GM19328 (cell line): ENCODE measurements at regions not wholly inside any gene's neighbourhood (a gene's known extent, or its start where the extent isn't known, plus 50 kb on each side); places are given as distances from the start of the nearest gene placed in this dataset.

Experiments
- ATAC-seq: cut with Tn5 transposase; IDR thresholded peaks from one replicate; pipeline ENCODE4 v1.9.1; 2021; ENCODE audit warnings: mild to moderate bottlenecking, moderate library complexity; ENCODE audit not compliant: unreplicated experiment

DNA sequence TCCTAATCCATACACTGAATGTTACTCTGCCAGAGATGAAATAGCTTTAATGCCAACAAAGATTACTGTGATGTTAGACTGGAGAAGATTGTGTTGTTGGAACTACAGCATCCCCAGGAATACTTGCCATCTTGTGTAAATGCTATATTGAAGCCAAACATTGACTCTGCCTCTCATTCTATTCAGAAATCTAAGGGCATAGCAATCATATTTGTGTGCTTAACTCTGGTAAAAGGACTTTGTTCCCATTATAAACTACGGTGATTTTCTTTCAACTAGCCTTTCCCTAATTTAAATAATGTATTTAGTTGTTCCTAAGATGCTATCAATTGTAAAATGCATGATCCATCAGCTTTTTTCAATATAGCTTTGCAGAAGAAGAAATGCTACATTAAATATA is 498.4 kb upstream of the LRRN3 start:
- no peak for ATAC-seq

DNA sequence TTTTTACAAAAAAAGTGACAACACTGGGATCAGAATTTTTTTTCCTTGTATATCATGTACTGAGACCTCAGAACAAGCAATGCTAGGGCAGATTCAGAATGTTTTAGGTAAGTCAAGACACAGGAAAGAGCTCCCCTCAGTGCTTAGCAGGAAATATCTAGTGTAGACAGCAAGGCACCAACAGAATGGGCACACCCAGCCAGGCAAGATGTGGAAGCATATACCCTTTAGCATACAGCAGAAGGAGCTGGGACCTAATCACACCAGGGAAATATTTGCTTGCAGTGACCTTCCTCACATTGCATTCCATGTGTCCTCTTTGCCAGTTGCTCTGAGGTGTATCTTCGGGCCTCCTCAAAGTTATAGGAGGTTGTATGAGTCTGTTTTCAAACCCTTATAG is 497.6 kb upstream of the LRRN3 start:
- no peak for ATAC-seq

DNA sequence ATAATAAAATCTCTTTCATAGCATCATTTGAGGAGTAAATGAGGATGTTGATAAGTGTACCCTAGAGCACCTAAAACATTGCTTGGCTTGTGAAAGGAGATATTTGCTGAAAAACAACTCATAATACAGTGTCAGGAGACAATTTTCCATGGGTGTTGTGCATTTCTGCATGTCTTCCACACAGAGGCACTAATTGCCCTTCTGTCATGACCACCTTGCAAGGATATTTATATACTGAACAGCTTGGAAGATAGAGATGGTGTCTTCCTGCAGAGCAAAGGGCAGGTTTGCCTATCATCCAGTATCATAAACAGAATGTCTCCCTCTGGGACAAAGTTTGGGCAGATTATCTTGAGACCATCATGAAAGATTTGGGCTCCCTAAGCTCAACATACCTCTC is 495.2 kb upstream of the LRRN3 start:
- no peak for ATAC-seq

DNA sequence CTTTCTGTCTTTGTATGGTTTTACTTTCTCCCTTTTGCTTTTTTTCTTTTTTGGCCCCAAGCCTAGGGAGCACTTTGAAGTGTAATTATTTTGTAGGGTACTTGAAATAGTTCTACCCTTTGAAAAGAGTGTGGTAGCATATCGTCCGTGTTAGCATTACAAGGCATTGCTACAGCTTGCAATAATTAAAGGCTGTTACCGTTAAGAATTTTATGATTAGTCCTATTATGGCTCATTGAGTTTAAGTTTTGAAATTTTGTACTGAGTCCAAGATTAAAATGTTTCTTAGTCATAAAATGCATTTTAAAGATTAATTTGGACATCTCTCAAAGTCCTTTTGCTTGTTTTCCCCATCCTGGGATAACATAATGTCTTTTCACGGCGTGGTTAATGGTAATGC is 490.0 kb upstream of the LRRN3 start:
- ATAC-seq = no peak

DNA sequence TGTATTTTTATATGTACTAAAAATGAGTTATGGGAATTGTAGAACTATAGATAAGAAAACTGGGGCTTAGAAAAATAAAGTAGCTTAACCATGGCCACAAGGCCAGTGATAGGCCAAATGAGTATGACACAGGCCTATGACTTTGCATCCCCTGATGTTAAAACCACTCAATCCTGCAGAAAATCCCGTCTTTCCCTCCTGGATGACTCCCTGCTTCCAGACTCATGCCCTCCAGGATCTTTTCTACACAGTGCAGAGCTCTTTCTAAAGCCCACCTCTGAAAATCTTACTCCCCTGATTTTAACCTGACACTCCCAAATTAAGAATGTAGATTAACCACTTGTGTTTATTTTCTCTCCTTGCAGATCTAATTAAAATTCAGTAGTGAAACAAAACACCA is 489.2 kb upstream of the LRRN3 start:
- ATAC-seq = no peak

DNA sequence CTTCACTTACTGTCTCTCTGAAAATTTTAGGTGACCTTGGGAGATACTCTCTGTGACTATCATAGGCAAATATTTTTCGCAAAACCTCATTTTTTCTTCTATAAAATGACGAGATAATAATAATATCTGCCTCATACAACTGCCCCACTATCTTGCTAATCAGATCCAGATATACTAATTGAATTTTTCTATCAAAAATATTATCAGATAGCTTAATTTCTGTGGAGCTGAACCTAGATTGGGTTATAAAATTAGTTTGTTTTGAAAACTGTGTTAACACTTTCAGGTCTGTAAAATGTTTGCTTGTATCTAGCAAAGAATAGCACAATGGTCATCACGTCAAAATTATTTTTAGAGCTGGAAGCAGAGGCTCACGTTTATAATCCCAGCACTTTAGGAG is 486.7 kb upstream of the LRRN3 start:
- no peak for ATAC-seq

DNA sequence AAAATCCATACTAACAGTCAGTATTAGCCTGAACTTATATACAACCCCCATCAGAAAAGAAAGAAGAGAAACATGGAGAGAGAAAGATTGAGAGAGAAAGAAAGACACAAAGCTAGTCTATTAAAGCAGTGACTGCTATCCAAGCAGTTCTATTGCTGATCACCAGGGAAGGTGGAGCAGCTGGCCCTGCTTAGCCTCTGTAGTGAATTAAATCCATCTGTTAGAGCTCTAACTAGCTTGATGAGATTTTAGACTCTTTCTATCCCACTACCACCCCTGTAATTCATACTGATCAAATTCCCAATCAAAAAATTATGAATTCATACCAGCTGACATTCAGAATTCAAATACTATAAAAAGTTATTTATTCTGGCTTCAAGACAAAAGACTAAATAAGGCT is 486.0 kb upstream of the LRRN3 start:
- ATAC-seq = no peak

DNA sequence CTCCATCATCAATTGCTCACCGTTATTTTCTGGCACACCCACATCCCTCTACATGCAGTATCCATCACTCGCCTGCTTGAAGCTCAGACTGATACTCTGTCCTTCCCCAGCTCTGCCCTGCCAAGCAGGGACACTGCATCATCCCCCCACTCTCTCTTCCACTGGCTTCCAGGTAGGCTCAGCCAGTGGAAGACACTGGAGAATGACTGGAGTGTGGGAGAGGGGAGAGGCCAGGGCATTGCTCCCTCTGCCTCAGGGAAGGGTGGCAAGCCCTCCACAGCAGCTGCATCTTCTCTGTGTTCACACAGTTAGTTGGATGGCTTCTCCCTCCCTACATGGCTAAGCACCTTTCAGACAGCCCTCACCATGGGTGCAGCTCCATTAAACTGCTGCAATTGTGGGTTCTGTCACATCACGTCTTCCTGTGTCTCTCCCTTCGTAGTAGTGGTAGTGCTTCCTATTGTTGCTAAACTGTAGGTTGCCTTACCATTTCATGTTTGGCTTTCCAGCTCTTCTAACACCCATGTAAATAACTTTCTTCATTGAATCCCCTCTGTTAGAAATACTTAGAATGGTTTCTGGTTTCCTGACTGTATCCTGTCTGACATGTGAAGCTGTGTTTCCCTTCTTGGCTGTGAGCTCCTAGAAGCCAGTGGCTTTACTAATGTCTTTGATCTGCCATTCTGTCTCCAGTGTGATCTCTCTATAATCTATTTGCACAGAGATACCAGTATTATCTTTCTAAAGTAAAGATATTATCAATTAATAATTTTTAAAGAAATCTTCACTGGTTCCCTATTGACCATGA is 483.7 kb upstream of the LRRN3 start:
- ATAC-seq = no peak

DNA sequence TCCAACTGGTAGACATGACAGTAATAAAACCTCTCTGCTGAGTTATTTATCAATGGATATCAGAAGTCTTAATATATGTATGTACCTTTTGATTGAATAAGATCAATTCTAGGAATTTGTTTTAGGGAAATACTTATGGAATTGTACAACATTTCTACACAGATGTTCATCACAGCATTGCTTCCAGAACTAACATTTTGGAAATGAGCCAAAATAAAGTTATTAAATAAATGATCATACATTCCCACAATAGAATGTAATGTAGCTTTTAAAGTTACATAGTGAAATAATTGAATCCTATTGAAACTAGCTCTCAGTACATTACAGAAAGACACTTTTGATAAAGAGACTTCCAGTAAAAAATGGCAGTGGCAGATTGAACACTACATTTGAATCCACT is 481.6 kb upstream of the LRRN3 start:
- ATAC-seq = no peak

DNA sequence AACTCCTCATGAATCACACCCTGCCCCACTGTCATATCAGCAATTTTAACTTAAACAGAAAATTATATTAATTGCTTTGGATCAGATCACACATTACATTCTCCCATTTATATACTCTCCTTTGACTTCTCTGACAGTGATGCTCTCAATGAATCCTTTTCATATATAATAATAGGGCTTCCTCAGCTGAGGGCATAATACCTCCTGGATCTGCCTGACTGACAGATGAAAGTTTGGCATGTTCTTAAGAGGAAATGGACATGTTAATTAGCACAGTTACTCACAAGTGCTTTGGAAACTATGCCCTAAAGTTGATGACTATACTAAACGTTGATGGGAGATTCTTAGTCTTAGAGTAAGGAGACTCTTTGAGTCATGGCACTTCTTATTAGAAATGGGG is 478.2 kb upstream of the LRRN3 start:
- no peak for ATAC-seq
